Islet of Langerhans (tissue), 1 donor: ENCODE measurements at regions not wholly inside any gene's neighbourhood (a gene's known extent, or its start where the extent isn't known, plus 50 kb on each side); places are given as distances from the start of the nearest gene placed in this dataset.
A peak's percentile ranks its signal among the peaks of the same experiment; 100 is the strongest.
"Not testable (repeated sequence)": the region's sequence is repeated elsewhere in the genome, so short reads cannot be mapped to it uniquely, and the experiment has no call there.

ENCODE experiments used
- FAIRE-seq: peaks from one replicate; lab custom pipeline; 2011; peaks lifted over from hg19 to GRCh38; lab: Jason Lieb, UNC

DNA sequence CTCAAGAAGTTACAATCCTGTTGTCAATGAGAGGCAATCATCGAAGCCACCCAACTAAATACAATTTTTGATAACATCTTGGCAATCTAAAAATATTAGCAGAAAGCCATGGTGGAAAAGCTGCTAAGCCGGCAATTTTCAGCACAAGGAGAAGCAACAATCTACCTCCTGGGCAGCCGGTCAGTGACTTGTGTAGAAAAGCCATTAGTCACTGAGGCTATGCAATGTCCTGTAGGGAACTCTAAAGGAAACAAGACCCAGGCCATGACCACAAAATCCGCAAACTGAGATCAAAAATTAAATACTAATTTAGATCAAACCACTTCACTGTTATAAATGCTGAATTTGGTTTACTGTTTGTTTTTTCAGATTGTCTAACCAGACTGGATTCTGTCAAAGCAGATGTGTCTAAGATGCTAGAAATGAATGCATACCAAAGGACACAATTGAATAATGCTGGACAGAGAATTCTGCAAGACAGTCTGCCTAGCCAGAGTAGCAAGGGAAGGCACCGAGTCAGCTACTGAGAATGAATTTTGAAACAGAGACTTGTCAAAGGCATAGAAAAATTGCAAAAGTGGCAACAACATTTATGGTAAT, 384.8 kb downstream of the PRELID2 start:
- no peak for FAIRE-seq

DNA sequence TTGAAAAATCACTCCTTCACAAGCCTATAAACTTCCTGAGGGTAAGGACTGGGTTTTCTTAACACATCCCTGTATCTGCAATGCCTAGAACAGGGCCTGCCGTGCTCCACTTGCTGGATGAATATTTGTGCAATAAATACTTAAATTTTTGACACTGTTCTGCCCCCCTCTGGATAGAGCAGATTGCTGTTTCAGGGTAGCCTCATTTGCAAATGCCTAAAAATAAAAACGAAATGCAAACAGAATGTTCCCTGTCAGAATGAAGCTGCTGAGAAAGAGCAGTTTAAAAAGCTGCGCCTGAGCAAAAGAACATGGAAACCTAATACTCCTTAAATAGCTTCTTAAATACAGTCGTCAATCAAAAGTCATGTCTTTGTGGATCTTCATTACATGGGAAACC, 385.3 kb downstream of the PRELID2 start:
- no peak for FAIRE-seq

DNA sequence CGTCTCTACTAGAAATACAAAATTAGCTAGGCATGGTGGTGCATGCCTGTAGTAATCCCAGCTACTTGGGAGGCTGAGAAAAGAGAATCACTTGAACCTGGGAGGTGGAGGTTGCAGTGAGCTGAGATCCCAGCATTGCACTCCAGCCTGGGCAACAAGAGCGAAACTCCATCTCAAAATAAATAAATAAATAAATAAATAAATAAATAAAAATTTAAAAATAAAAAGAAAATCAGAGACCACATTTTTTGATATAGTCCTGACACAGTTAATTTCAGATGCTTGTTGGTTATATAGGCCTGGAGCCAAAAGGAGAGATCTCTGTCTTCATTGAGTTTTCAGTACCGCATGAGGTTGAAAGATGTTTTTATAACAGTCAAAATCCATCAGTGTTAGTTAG, 388.3 kb downstream of the PRELID2 start:
- not testable (repeated sequence) for FAIRE-seq

DNA sequence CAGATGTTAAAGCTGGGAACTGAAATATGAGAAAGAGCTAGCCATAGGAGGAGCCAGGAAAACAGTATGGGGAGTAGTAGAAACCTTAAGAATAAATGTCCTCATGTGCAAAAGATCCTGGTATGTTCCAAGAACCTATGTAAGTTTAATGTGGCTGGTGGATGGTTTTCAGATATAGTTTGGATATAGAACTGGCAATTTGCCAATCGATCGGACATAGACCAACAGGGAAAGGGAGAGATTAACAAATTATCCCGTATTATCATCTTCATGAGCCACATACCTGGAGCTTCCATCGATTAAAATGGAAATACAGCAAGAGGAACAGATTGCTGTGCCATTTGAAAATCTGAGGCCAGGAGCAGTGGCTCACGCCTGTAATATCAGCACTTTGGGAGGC, 388.7 kb downstream of the PRELID2 start:
- FAIRE-seq, result no peak

DNA sequence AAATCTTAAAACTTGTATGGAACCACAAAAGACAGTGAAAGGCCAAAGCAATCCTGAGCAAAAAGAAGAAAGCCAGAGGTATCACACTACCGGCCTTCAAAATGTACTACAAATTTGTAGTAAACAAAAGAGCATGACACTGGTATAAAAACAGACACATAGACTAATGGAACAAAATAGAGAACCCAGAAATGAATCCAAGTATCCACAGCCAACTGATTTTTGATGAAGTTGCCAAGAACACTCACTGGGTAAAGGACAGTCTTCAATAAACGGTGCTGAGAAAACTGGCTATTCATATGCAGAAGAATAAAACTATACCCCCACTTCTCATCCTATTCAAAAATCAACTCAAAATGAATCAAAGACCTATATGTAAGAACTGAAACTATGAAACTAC, 390.1 kb downstream of the PRELID2 start:
- FAIRE-seq, result no peak

GRCh38 chr5:145443964-145444363, 391.2 kb downstream of the PRELID2 start:
- no peak for FAIRE-seq

DNA sequence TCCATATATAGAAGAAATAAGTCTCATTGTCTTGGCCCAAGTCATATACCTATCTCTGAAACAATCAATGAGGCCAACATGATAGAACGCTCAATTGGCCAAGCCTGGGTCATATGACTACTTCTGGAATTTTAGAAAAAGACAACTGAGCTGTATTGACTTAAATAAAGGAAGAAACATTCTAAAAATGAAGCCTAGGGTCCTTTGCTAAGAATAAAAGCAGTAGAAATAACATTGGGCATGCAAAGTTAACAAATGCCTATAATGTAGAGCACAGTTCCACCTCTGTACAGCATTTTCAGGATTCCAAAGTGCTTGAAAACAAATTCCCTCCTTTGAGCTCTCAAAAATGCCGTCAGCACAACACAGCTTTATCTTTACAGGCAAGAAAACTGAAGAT, 391.8 kb downstream of the PRELID2 start:
- FAIRE-seq, result no peak

GRCh38 chr5:145442661-145443060, 392.5 kb downstream of the PRELID2 start:
- not testable (repeated sequence) for FAIRE-seq

- FAIRE-seq, result no peak
Measured at GRCh38 chr5:145441228-145441627, 393.9 kb downstream of the PRELID2 start.

DNA sequence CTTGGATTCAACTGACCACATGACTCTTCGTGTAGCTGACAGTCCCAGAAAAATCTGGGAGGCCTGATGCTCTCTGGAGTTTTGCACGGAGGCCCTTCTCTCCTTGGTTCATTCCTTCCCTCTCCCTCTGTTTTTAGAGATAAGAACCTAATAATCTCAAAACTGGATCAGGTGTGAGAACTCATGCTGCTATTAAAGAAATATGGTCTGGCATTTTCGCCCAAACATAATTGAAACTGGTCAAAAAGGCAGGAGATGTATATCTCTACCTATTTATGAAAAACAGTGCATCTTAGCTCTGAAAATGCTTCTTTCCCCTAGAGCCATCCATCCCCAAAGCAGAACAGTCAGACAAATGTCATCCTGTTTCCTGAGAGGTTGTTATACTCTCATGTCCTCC, 397.5 kb downstream of the PRELID2 start:
- no peak for FAIRE-seq

- no peak for FAIRE-seq
Measured at GRCh38 chr5:145433077-145433476, 402.1 kb downstream of the PRELID2 start.

- FAIRE-seq, result no peak
Measured at GRCh38 chr5:145429170-145429569, 406.0 kb downstream of the PRELID2 start.

DNA sequence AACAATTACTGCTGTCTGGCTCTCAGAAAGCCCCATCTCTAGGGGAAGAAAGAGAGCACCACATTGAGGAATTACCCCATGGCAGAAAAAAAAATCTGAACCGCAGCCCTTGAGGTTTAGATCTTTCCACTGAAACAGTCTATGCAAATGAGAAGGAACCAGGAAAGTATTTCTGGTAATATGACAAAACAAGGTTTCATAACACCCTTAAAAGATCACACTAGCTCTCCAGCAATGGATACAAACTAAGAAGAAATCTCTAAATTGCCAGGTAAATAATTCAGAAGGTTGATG, 427.1 kb downstream of the PRELID2 start:
- FAIRE-seq, result no peak

DNA sequence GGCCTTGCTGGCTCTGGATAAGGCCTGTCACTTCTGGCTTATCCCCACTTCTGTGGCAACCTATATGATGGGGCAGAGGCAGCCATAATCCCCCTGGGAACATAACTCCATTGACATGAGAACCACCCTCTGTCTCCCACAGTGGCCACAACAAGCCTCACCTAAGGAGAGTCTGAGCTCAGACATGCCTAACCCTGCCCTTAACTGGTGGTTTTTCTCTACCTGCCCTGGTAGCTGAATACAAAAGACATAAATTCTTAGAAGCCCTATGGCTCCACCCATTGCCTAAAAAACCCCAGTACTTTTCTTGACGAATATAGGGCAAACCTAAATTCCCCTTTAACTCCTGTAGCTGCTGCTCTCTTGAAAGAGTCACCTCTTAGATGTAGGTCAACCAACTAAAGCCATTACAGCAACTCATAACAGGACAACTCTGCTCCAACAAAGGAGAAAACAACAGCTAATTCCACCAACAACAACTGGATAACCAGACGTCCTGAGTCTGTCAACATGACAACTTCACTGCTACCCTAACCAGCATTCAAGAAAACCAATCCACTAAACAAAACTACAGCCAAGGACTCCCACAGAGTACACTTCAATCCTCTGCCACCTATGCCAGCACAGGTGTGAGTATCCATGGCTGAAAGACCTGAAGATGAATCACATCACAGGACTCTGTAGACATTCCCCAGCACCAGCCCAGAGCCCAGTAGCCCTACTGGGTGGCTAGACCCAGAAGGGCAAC, 427.7 kb downstream of the PRELID2 start:
- no peak for FAIRE-seq

DNA sequence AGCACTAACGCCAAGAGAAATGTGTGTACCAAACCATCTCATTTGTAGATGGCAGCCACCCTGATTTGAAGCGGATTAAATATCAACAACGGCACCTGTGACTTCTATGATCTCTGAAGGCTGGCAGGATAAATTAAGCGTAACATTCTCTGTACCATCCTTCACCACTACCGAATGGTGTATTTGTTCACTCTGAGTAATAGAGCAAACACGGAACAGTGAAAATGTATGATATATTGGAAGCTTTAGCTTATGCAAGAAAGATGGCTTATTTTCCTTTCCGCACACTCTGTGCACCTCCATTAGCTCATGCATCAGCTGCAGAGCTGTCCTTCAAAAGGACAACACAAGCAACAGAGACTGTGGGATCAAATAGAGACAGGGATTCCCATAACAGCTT, 431.1 kb downstream of the PRELID2 start:
- no peak for FAIRE-seq

DNA sequence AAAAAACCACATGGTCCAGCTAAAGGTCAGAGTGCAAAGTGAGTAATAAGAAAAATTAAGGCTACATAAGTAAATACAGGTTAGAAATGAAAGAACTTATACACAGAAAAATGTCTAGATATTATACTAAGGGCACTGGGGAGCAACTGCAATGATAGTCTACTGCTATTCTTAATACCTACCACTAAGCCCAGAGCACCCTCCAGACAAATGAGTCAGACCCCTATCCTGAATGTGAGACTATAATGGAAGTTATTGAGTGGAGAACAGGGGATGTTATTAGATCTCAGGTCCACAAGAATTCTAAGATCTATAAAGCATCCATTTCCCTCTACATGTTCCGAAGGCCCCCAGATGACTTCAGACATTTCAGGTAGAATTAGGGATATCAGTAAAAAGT, 438.3 kb downstream of the PRELID2 start:
- FAIRE-seq, result no peak

GRCh38 chr5:145395151-145395550, 440.0 kb downstream of the PRELID2 start:
- not testable (repeated sequence) for FAIRE-seq

DNA sequence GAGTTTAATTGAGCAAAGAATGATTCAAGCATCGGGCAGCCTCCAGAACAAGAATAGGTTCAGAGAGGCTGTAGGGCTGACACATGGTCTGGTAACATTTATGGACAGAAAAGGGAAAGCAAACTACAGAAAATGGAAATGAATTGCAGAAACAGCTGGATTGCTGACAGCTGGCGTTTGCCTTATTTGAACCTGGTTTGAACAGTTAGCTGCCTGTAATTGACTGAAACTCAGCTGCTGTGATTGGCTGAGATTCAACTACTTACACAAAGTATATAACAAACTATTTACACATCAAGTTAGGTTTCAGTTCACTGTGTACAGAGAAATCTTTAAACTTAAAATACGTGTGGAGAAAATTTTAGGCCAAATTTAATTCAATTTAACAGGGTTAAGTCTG, 441.7 kb downstream of the PRELID2 start:
- no peak for FAIRE-seq

- FAIRE-seq, result no peak
Measured at GRCh38 chr5:145389047-145389446, 446.1 kb downstream of the PRELID2 start.

- no peak for FAIRE-seq
Measured at GRCh38 chr5:145385276-145385675, 449.9 kb downstream of the PRELID2 start.

- FAIRE-seq, result no peak
Measured at GRCh38 chr5:145378226-145378625, 456.9 kb downstream of the PRELID2 start.

GRCh38 chr5:145375521-145375920, 459.6 kb downstream of the PRELID2 start:
- FAIRE-seq, result no peak

- FAIRE-seq, result no peak
Measured at GRCh38 chr5:145365464-145365863, 469.7 kb downstream of the PRELID2 start.

DNA sequence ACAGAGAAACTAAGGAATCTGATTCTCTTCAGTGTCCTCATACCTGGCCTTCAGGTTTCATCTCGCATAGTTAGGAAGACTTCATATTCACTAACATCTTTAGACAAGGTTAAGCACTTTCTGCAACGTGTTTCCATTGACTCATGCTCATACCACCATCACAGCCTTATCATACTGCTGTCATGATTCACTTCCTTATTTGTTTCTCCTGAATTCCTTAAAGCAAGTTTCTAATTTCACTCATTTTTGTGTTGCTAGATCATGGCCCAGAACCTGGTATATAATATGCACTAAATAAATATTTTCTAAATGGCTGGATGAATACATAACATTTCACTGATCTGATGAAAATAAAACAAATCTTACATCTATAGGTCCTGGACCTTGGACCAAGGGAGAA, 472.9 kb downstream of the PRELID2 start:
- peak; percentile 5 for FAIRE-seq
